GM12892 (cell line): ENCODE measurements at regions not wholly inside any gene's neighbourhood (a gene's known extent, or its start where the extent isn't known, plus 50 kb on each side); places are given as distances from the start of the nearest gene placed in this dataset.

Experiments used
- DNase-seq: peaks from one replicate; pipeline ENCODE4 v3.0.0; 2011; ENCODE audit not compliant: insufficient read length
- FAIRE-seq: peaks from 2 replicates; lab custom pipeline; 2011; peaks lifted over from hg19 to GRCh38; lab: Jason Lieb, UNC
- POLR2A ChIP-seq: IDR thresholded peaks from 2 replicates; pipeline ENCODE4 v1.6.1; 2011; ENCODE audit warnings: low read depth, low read length, control low read depth
- POLR2AphosphoS5 ChIP-seq: IDR thresholded peaks from 2 replicates; pipeline ENCODE4 v1.6.1; 2011; ENCODE audit warnings: low read depth, low read length, control low read depth
- TAF1 ChIP-seq: IDR thresholded peaks from 2 replicates; pipeline ENCODE4 v1.6.1; 2011; ENCODE audit warnings: low read depth, mild to moderate bottlenecking, control low read depth, low read length, borderline replicate concordance

DNA sequence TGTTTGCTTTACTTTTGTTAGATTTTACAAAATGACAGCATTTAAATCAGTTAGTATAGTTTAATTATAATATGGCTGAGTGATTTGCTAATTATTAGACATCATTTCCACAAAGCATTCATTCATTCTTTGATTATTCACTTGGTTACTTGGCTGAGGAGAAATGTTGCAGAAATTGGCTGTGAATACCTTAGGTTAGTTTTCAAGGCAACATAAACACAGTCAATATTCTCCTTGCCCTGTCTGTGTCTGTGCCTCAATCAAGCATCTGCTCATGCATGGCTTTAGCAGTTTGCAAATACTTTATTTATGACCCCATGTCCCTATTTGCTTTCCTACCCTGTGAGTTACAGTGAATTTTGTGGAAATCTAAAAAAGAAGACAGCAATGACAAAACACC, 718.3 kb downstream of the EPM2A start:
- DNase-seq (no peak), FAIRE-seq (no peak)
- TF ChIP-seq POLR2AphosphoS5 = no peak
- no peak for TF ChIP-seq TAF1
- no peak for TF ChIP-seq POLR2A

DNA sequence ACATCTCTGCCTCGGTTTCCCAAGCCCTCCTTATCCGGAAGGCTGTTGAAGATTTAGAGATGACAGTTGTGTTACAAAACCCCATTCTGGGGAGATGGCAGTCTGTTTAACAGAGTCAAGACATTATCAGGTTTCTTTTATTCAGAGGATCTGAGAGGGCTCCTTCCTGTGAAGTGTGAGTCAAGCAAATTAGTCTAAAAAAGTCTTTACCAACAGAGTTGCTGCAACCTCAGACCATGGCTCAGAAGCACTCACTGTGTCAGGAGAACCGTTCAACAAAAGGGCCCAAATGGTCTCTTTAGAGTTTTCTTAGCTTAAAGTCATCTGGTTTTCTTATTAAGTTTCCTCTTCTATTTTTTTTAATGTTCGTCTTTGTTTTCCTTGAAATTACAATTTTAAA, 717.8 kb downstream of the EPM2A start:
- no peak for DNase-seq
- TF ChIP-seq POLR2AphosphoS5 (no peak), POLR2A (no peak), TAF1 (no peak)
- FAIRE-seq = no peak

DNA sequence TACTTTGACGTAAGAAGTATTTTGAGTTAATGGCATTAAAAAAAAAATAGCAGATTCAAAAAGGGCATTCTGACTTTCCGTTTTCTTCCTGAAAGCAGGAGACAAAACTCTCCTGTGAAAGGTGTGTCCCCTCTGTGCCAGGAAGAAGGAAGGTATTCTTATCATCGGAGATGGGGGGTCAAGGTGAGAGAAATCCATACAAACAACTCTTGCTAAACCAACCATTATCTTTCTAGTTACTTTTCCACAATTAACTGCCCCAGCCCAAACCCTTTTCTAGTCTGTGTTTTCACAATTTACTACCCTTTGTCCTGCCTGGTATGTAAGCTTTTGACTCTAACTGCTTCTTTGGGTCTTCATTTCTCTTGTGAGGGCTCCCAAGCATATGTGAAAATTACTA, 717.3 kb downstream of the EPM2A start:
- DNase-seq (no peak), FAIRE-seq (no peak)
- no peak for TF ChIP-seq POLR2AphosphoS5

DNA sequence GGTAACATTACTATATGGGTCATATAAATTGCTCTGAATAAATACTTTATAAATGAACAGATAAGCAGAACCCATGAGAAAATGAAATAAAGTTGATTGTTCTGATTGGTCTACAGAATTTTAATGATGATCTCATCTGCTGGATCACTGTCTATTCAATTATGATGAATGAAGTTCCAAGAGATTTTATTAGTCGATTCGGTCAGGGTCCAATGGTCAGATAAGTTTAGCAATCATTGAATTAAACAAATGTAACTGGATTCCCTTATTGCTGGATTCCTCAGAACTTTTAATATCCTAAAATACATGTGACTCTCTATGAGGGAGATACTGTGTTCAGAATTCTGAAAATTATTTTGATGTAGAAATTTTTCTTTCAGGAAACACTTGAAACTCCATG, 715.2 kb downstream of the EPM2A start:
- no peak for TF ChIP-seq TAF1
- TF ChIP-seq POLR2AphosphoS5 = no peak
- no peak for TF ChIP-seq POLR2A
- FAIRE-seq (no peak), DNase-seq (no peak)

DNA sequence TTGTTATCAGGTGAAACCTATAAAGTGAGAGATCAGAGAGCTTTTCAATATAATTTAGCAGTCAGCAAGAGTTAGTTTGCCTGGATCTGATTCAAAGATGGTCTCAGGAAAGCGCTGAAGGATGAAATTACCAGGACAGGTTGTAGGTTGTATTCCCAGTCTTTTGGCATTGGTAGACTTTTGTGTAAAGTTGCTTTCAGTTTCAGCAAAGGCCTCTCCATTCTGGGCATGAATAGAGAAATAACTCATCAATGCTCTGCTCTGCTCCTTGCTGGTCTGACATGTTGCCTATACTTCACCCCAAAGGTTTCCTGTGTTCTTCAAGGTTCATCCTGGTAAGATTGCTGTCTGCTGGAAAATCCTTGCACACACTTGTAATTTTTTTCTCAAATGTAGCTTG, 714.8 kb downstream of the EPM2A start:
- TF ChIP-seq POLR2A = no peak
- no peak for TF ChIP-seq TAF1
- TF ChIP-seq POLR2AphosphoS5 = no peak
- DNase-seq = no peak
- FAIRE-seq = no peak

DNA sequence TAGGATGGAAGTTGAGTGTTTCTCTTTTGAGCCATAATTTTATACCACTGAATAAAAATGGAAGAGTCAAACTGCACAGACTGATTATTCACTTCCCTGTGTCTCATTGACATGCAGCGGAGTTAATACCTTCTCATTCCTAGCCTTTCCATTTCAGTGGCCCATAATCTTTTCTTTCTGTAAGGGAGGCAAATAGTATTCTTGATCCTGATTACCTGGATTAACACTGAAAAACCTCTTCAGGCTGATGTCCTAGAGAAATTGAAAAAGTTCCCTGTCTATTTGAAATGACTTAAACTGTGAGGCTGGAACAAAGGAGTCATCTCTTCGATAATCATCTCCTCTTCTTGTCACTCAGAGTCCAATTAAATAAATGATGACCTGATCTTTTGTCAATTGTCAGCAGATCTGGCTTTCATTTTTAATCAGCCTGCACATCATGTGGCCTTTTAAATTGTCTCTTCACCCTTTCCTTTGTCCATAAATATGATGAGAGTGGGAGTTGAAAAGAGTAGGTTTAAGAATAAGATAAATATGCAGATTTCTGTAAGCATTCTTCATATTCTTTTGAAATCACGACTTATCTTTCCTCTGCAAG, 713.0 kb downstream of the EPM2A start:
- TF ChIP-seq POLR2AphosphoS5 (no peak), POLR2A (no peak), TAF1 (no peak)
- DNase-seq (no peak), FAIRE-seq (no peak)

DNA sequence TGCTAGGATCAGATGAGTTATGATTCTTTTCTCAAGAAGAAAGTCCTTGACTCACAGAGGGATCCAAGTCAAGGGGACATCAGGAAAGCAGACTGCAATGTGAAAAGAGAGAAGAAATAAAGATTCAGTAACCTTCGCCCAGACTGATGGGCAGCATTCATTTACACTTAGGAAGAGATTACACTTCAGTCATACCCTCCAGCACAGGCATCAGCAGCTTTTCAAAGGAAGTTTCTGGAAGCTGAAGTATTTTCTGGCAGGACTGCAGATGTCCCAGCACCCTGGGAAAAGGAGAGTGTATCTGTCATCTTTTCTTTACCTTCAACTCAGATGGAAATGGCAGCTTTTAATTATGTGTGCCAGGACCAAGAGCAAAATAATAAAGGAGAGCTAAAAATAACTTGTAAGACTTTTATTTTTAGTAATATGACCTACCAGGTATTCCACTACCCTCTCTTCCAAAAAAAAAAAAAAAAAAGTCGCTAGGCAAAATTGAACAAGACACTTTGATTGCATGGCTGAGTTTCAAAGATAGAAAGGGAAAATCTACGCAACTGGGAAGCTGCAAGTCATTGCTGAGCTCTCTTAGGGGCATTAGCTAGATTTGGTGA, 712.1 kb downstream of the EPM2A start:
- FAIRE-seq = no peak
- TF ChIP-seq TAF1 (no peak), POLR2A (no peak), POLR2AphosphoS5 (no peak)
- DNase-seq = no peak

DNA sequence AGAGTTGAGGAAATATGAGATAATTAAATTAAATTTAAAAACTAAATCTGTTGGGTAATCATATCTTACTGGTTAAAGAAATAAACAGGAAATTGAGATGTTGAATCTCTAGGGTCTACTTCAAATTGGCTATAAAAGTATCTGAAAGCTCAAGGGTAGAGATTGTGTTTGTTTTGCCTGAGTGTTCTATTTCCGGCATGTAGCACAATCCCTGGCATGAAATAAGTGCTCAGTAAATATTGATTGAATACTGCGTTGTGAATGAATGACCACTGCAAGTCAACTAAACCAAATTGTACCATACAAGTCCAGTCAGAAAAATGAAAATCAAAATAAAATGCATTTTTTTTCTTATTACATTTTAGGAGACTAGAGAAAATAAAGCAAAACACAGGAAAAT, 709.8 kb downstream of the EPM2A start:
- DNase-seq = no peak
- no peak for FAIRE-seq
- no peak for TF ChIP-seq POLR2AphosphoS5
- TF ChIP-seq TAF1 = no peak
- no peak for TF ChIP-seq POLR2A

DNA sequence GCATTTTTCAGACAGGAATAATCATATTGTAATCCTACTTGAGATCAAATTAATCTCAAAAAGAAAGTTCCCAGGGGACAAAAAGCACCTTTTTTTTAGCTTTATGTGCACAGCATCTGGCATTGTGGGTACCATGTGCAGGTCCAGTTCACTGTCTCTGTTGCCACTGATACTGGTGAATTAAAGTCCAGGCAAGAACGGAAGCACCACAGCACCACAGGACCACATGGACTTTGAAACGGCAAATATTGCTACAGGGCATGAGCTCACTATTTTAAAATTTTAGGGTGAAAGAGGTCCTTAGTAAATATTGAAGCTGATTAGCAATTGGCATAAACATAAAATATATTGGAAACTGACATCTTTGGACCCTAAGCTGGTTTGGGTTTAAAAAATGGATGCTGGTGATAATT, 709.0 kb downstream of the EPM2A start:
- DNase-seq (no peak), FAIRE-seq (no peak)
- TF ChIP-seq POLR2AphosphoS5 (no peak), TAF1 (no peak), POLR2A (no peak)

DNA sequence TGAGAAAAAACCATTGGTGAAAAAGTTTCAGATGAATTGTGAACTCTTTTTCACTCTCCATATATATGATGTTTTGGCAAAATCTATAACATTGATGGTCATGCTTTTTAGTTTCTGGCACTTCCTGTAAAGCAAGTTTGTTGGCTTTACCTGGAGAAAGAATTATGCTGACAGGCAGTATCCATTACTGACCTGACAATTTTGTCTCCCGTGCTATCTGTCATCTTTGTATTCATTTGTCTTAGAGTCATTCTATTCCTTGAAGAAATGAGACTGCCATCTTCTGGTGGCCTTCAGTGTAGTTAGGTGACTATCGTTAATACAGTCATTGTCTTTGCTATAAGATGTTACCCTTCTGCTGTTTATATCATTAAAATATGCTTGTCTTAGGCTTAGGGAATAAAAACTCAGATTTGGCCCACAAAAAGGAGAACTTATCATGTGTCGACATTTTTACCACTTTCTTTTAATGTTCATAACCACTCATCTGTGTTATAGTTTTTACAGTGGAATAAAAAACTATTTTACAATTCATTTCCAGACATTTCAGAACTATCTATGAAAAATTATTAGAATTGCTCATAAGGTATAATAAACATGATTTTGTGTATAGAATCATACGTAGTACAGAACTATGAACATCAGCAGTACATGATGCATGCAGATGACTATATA, 707.0 kb downstream of the EPM2A start:
- TF ChIP-seq POLR2A = no peak
- no peak for TF ChIP-seq TAF1
- no peak for TF ChIP-seq POLR2AphosphoS5
- FAIRE-seq (no peak), DNase-seq (no peak)

DNA sequence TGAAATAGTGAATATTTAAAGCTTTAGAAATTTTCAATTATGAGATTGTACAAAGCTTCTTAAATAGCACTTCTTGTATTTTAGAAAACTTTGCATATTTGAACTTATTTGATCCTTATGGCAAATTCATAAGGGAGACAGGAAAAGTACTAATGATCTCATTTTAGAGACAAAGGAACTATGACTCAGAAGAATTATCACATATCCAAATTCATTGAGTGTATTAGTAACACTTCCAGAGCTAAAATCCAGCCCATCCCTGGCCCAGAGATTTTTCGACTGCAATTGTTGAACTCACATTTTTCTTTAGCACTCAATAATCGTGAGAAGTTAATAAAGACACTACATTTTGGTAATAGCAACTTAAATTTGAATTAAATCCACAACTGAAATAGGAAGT, 704.3 kb downstream of the EPM2A start:
- TF ChIP-seq POLR2AphosphoS5 (no peak), TAF1 (no peak), POLR2A (no peak)
- DNase-seq (no peak), FAIRE-seq (no peak)

DNA sequence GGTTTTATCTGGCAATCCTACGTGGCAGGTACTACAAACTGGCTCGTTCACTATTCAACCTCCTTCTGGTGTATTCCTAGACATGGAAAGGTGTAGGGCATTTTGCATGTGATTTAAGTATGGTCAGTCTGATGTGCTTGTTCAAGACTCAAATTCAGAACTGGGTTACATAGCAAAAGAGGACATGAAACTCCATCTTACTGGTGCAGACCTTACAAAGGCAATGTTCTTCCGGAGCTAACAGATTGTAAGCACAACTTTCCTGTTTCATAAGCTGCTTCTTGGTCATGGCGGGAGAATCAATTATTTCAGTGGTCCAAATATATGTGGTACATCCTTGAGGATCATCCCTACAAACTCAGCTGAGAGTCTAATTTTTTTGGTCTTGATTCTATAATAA, 703.4 kb downstream of the EPM2A start:
- FAIRE-seq = no peak
- TF ChIP-seq POLR2A = no peak
- TF ChIP-seq POLR2AphosphoS5 = no peak
- no peak for TF ChIP-seq TAF1
- no peak for DNase-seq

DNA sequence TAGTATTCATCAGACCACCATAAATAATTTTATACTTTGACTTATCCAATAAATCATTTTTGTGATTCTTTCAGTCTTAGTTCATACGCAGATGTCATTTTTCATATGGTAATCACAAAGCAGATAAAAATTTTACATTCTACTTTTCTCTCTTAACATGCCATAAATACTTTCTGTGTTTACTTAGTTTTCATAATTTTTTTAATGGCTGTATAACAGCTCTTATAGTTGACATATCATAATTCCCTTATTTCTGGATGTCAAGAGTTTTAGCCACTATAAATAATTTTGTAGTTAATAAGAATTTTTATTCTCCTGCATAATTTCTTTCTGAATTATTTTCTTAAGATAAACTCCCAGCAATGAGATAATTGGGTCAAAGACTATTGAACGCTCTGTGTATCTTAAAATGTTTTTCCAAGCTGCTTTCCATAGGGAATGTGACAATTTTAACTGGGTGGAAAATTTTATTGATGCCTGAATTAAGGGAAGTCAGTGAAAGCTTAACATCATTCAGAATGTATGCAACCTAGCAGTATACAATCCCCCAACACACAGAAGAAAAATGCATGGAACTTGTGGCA, 702.7 kb downstream of the EPM2A start:
- TF ChIP-seq TAF1 (no peak), POLR2A (no peak), POLR2AphosphoS5 (no peak)
- no peak for FAIRE-seq
- DNase-seq = no peak
